ENCODE measurements at regions not wholly inside any gene's neighbourhood (a gene's known extent, or its start where the extent isn't known, plus 50 kb on each side); places are given as distances from the start of the nearest gene placed in this dataset.

DNA sequence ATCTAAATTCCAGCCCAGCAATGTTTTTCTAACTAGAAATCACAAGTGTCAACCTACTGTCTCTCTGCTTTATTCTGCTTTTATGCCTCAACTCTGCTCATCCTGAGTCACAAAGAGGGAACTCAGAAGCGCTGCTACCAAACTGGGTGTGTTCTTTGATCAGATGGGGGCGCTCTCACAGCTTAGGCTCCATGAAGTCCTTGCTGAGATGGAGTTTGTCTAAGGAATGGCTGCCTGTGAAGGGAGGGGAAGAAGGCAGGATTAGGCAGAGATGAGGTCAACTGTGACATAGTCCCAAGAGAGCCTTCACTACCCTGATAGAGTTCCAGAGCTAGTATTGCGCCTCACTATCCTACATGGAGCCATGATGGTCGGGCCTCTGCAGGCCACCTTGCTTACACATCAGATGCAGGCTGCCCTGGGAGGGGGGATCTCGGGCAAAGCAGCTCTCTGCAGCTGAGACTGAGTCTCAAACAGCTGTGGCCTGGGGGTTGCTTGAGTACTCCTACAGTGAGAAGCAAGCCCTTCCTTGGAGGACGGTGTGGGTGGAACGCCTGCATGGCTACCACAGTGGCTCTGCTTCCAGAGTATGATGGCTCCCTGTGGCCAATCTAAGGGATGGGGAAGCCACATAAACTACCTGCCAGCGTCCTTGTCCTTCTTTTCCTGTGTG is 219.9 kb downstream of the CCNG2 start:
- TF ChIP-seq POLR2AphosphoS5 (IDR thresholded peaks at IDR 0.05; ENCODE audit: low read depth) (no peak), REST (IDR thresholded peaks at IDR 0.05; ENCODE audit: insufficient replicate concordance, low read depth) (no peak), GABPA (IDR thresholded peaks at IDR 0.05; ENCODE audit: low read depth) (no peak), CTCF (IDR thresholded peaks at IDR 0.05; ENCODE audit: insufficient read depth, low read length) (no peak), SPI1 (IDR thresholded peaks at IDR 0.05; ENCODE audit: borderline replicate concordance, low read depth) (no peak)
- no peak overlapping the region for H3K27ac ChIP-seq (replicated peaks)
- DNase-seq (ENCODE audit: low read depth in 1 of 2, low spot score in 1 of 2), result no peak
- H3K27me3 ChIP-seq (ENCODE audit: insufficient read depth, poor library complexity, severe bottlenecking), result peaks cover 9% of the 10 kb centered on the region
- no peak overlapping the region for H3K4me3 ChIP-seq (replicated peaks; ENCODE audit: insufficient read depth, low read length)

- no peak overlapping the region for H3K4me3 ChIP-seq (replicated peaks; ENCODE audit: insufficient read depth, low read length)
- TF ChIP-seq POLR2AphosphoS5 (IDR thresholded peaks at IDR 0.05; ENCODE audit: low read depth) (no peak), GABPA (IDR thresholded peaks at IDR 0.05; ENCODE audit: low read depth) (no peak), REST (IDR thresholded peaks at IDR 0.05; ENCODE audit: insufficient replicate concordance, low read depth) (no peak), CTCF (IDR thresholded peaks at IDR 0.05; ENCODE audit: insufficient read depth, low read length) (no peak), SPI1 (IDR thresholded peaks at IDR 0.05; ENCODE audit: borderline replicate concordance, low read depth) (no peak)
- H3K27ac ChIP-seq (replicated peaks), result no peak overlapping the region
- peaks cover 5% of the 10 kb centered on the region for H3K27me3 ChIP-seq (ENCODE audit: insufficient read depth, poor library complexity, severe bottlenecking)
- DNase-seq (ENCODE audit: low read depth in 1 of 2, low spot score in 1 of 2), result no peak
Observed at GRCh38 chr4:77384094-77384493, 221.5 kb upstream of the CXCL13 start.

GRCh38 chr4:77385124-77385969 is 220.3 kb upstream of the CXCL13 start:
- TF ChIP-seq POLR2AphosphoS5 (IDR thresholded peaks at IDR 0.05; ENCODE audit: low read depth), result no peak
- peak; percentile 82 for TF ChIP-seq CTCF (IDR thresholded peaks at IDR 0.05; ENCODE audit: insufficient read depth, low read length)
- no peak for TF ChIP-seq REST (IDR thresholded peaks at IDR 0.05; ENCODE audit: insufficient replicate concordance, low read depth)
- DNase-seq (ENCODE audit: low read depth in 1 of 2, low spot score in 1 of 2), result peak; percentile 10 to 45
- Histone ChIP-seq H3K27ac (replicated peaks) (no peak overlapping the region), H3K4me3 (replicated peaks; ENCODE audit: insufficient read depth, low read length) (no peak overlapping the region), H3K27me3 (ENCODE audit: insufficient read depth, poor library complexity, severe bottlenecking) (peaks cover 5% of the 10 kb centered on the region)
